ENCODE measurements at regions not wholly inside any gene's neighbourhood (a gene's known extent, or its start where the extent isn't known, plus 50 kb on each side); places are given as distances from the start of the nearest gene placed in this dataset.

- DNase-seq = peak; percentile 67
These were observed 62.2 kb upstream of the KDM7A start for GRCh38 chr7:140238778-140239652.

- no peak for DNase-seq
These were observed 60.6 kb upstream of the KDM7A start for GRCh38 chr7:140237390-140237789.

GRCh38 chr7:140236626-140237025 is 59.8 kb upstream of the KDM7A start:
- DNase-seq = no peak

GRCh38 chr7:140235114-140235513 is 58.3 kb upstream of the KDM7A start:
- DNase-seq = no peak

- no peak for DNase-seq
These were observed 56.5 kb upstream of the KDM7A start for GRCh38 chr7:140232957-140233917.

- DNase-seq = peak; percentile 63
These were observed 55.1 kb upstream of the KDM7A start for GRCh38 chr7:140231771-140232491.

- peak; percentile 75 for DNase-seq
These were observed 54.3 kb upstream of the KDM7A start for GRCh38 chr7:140230861-140231770.

GRCh38 chr7:140230516-140230860 is 53.7 kb upstream of the KDM7A start:
- peak; percentile 88 for DNase-seq

- peak; percentile 92 for DNase-seq
These were observed 53.1 kb upstream of the KDM7A start for GRCh38 chr7:140229591-140230515.

- DNase-seq = no peak
These were observed 52.3 kb upstream of the KDM7A start for GRCh38 chr7:140229101-140229525.
